ENCODE measurements at regions not wholly inside any gene's neighbourhood (a gene's known extent, or its start where the extent isn't known, plus 50 kb on each side); places are given as distances from the start of the nearest gene placed in this dataset.

- no peak for DNase-seq
- peaks cover 9% of the 10 kb centered on the region for H3K27me3 Mint-ChIP-seq
- no peaks in the 10 kb centered on the region for H3K9me3 Mint-ChIP-seq
- H3K4me3 Mint-ChIP-seq, result no peak overlapping the region
- no peak overlapping the region for H3K27ac Mint-ChIP-seq
- H3K4me1 Mint-ChIP-seq (ENCODE audit: low read depth), result no peaks in the 10 kb centered on the region
- no peaks in the 10 kb centered on the region for H3K36me3 Mint-ChIP-seq (ENCODE audit: low read depth)
Observed at GRCh38 chr11:10395166-10395897, 59.7 kb upstream of the AMPD3 start.

- Mint-ChIP-seq H3K9me3 (no peaks in the 10 kb centered on the region), H3K27ac (no peak overlapping the region), H3K4me1 (ENCODE audit: low read depth) (no peaks in the 10 kb centered on the region), H3K36me3 (ENCODE audit: low read depth) (no peaks in the 10 kb centered on the region), H3K4me3 (no peak overlapping the region), H3K27me3 (no peaks in the 10 kb centered on the region)
- DNase-seq, result no peak
Observed at GRCh38 chr11:10396771-10397170, 58.3 kb upstream of the AMPD3 start.

GRCh38 chr11:10397226-10397987, 57.7 kb upstream of the AMPD3 start:
- no peak overlapping the region for H3K27ac Mint-ChIP-seq
- DNase-seq, result no peak

DNA sequence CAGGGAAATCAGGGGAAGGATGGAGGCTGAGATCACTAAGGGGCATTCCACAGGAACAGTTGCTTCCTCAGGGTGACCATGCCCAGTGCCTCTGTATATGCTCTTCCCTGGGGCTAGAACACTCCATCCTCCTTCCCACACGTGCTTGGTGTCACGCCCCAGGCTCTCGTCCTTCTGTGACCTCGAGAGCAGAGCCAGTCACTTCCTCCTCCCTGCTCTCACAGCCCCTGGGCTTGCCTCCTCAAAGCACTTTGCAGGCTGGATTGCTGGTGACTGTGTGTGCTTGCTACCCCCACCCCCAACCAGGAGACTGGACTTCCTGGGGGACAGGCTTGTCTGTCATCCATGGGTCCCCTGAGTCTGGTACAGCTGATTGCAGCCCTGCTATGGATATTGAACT, 56.5 kb upstream of the AMPD3 start:
- Mint-ChIP-seq H3K9me3 (no peaks in the 10 kb centered on the region), H3K27ac (no peak overlapping the region), H3K4me3 (no peak overlapping the region), H3K36me3 (ENCODE audit: low read depth) (no peaks in the 10 kb centered on the region), H3K27me3 (no peaks in the 10 kb centered on the region), H3K4me1 (ENCODE audit: low read depth) (no peaks in the 10 kb centered on the region)
- no peak for DNase-seq

More at GRCh38 chr11:10397226-10397987, 57.7 kb upstream of the AMPD3 start:
- Mint-ChIP-seq H3K9me3 (no peaks in the 10 kb centered on the region), H3K27me3 (no peaks in the 10 kb centered on the region), H3K36me3 (ENCODE audit: low read depth) (no peaks in the 10 kb centered on the region), H3K4me3 (no peak overlapping the region), H3K4me1 (ENCODE audit: low read depth) (no peaks in the 10 kb centered on the region)

GRCh38 chr11:10400856-10401255, 54.2 kb upstream of the AMPD3 start:
- no peaks in the 10 kb centered on the region for H3K27me3 Mint-ChIP-seq
- no peak overlapping the region for H3K4me3 Mint-ChIP-seq
- no peaks in the 10 kb centered on the region for H3K9me3 Mint-ChIP-seq
- H3K4me1 Mint-ChIP-seq (ENCODE audit: low read depth), result no peaks in the 10 kb centered on the region
- DNase-seq, result no peak
- H3K36me3 Mint-ChIP-seq (ENCODE audit: low read depth), result no peaks in the 10 kb centered on the region
- no peak overlapping the region for H3K27ac Mint-ChIP-seq

- Mint-ChIP-seq H3K4me3 (no peak overlapping the region), H3K27ac (no peak overlapping the region), H3K4me1 (ENCODE audit: low read depth) (peaks cover 1% of the 10 kb centered on the region), H3K9me3 (no peaks in the 10 kb centered on the region), H3K36me3 (ENCODE audit: low read depth) (no peaks in the 10 kb centered on the region), H3K27me3 (no peaks in the 10 kb centered on the region)
- DNase-seq, result no peak
Observed at GRCh38 chr11:10401256-10401655, 53.8 kb upstream of the AMPD3 start.

DNA sequence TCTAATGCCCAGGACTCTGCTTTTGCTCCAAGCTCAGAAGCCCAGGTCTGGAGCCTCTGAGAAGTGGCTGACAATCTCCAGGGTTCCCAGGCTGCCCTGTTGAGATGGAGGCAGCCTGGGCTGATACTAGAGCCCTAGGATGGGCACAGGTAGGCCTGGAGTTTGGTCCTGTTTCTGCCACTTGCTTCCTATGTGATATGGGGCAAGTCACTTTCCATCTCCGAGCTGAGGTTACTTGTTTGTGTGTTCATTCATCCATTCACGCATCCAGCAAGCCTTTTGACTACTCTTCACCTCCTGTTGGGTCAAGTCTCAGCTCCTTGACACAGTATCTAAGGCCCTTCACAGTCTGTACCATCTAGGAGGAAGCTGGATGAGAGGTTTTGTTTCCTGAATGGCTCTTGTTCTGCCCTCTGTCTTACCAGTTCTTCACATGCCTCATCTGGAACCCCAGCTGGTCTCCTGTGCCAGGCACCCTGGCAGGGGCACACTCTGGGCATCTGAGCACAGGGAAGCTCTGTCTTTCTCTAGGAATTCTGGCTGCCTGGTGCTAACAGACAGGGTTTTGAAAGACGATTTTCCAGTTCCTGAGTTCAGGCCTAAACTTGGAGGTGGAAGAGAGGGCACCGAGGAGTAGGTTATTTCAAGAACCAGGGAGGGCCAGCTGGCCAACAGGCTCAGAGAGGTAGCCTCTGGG, 53.2 kb upstream of the AMPD3 start:
- Mint-ChIP-seq H3K27ac (no peak overlapping the region), H3K36me3 (ENCODE audit: low read depth) (no peaks in the 10 kb centered on the region), H3K4me1 (ENCODE audit: low read depth) (peaks cover 2% of the 10 kb centered on the region), H3K4me3 (no peak overlapping the region), H3K27me3 (no peaks in the 10 kb centered on the region), H3K9me3 (no peaks in the 10 kb centered on the region)
- no peak for DNase-seq
